CD14-positive monocyte (primary cell): ENCODE measurements at regions not wholly inside any gene's neighbourhood (a gene's known extent, or its start where the extent isn't known, plus 50 kb on each side); places are given as distances from the start of the nearest gene placed in this dataset.

Source experiments
- DNase-seq, 3 donors: peaks; one replicate each; pipeline ENCODE4 v3.0.0-alpha.2; 2011 to 2022
- H2AFZ ChIP-seq: 2 replicates; pipeline ENCODE4 v1.6.0; 2012; ENCODE audit warnings: mild to moderate bottlenecking, low read depth, low read length, inconsistent platforms; ENCODE audit not compliant: insufficient read depth, poor library complexity, severe bottlenecking
- H3K27ac ChIP-seq, 2 donors: 1 replicate in 1 of 2; 2 replicates in 1 of 2; pipeline ENCODE4 v1.5.1; 2012 to 2013; ENCODE audit warnings: low read length in 2 of 2, control low read depth in 1 of 2, inconsistent platforms in 1 of 2, low read depth in 1 of 2, mild to moderate bottlenecking in 1 of 2
- H3K27me3 ChIP-seq, 2 donors: one replicate each; pipeline versions ENCODE4 v1.6.0 to v1.6.1; 2011 to 2013; ENCODE audit warnings: low read length in 2 of 2; ENCODE audit not compliant: control insufficient read depth in 2 of 2, insufficient read depth in 2 of 2
- H3K36me3 ChIP-seq, 2 donors: replicated peaks in 1 of 2; 1 replicate in 1 of 2; 2 replicates in 1 of 2; pipeline versions ENCODE4 v1.5.1 to v1.6.1; 2012 to 2013; ENCODE audit warnings: low read length in 2 of 2, control low read depth in 1 of 2, inconsistent platforms in 1 of 2, mild to moderate bottlenecking in 1 of 2; ENCODE audit not compliant: insufficient read depth in 2 of 2, control insufficient read depth in 1 of 2
- H3K4me1 ChIP-seq, 2 donors: 1 replicate in 1 of 2; 2 replicates in 1 of 2; pipeline versions ENCODE4 v1.5.1 to v1.6.1; 2012 to 2013; ENCODE audit warnings: low read length in 2 of 2, control low read depth in 1 of 2, inconsistent platforms in 1 of 2, mild to moderate bottlenecking in 1 of 2, moderate library complexity in 1 of 2; ENCODE audit not compliant: insufficient read depth in 2 of 2, control insufficient read depth in 1 of 2
- H3K4me2 ChIP-seq: replicated peaks from 2 replicates; pipeline ENCODE3; 2012; ENCODE audit warnings: low read length, moderate library complexity, mild to moderate bottlenecking; ENCODE audit not compliant: poor library complexity, severe bottlenecking; ENCODE audit errors: extremely low read depth
- H3K4me3 ChIP-seq, 3 experiments: fragments of 200-600 bp in 1 of 3; sonication (generic) in 1 of 3; replicated peaks in 1 of 3; 1 replicate in 2 of 3; 2 replicates in 1 of 3; pipeline ENCODE4 v1.5.1; 2011 to 2013; ENCODE audit warnings: low read length in 3 of 3, mild to moderate bottlenecking in 3 of 3, control low read depth in 2 of 3, low read depth in 2 of 3, inconsistent platforms in 1 of 3, moderate library complexity in 1 of 3
- H3K79me2 ChIP-seq: 2 replicates; pipeline ENCODE4 v1.6.0; 2012; ENCODE audit warnings: mild to moderate bottlenecking, control low read depth, inconsistent platforms, low read length, moderate library complexity; ENCODE audit not compliant: insufficient read depth
- H3K9ac ChIP-seq: 2 replicates; pipeline ENCODE4 v1.6.0; 2017; ENCODE audit warnings: low read length, mild to moderate bottlenecking; ENCODE audit not compliant: insufficient read depth, poor library complexity, severe bottlenecking
- H3K9me3 ChIP-seq, 2 donors: replicated peaks in 1 of 2; 1 replicate in 1 of 2; 2 replicates in 1 of 2; pipeline versions ENCODE4 v1.5.1 to v1.6.1; 2012 to 2013; ENCODE audit warnings: low read length in 2 of 2, control low read depth in 1 of 2; ENCODE audit not compliant: control insufficient read depth in 1 of 2, insufficient read depth in 1 of 2
- H4K20me1 ChIP-seq: 2 replicates; pipeline ENCODE4 v1.6.0; 2012; ENCODE audit warnings: mild to moderate bottlenecking, low read length, control low read depth, moderate library complexity; ENCODE audit not compliant: insufficient read depth
- H3K27ac Mint-ChIP-seq, 7 donors: one replicate each; pipeline ENCODE4 v1.8.0; 2020; ENCODE audit warnings: mild to moderate bottlenecking in 7 of 7, mixed read lengths in 7 of 7, moderate library complexity in 6 of 7, inconsistent platforms in 2 of 7
- H3K27me3 Mint-ChIP-seq, 3 donors: one replicate each; pipeline ENCODE4 v1.8.0; 2021 to 2022; ENCODE audit warnings: low read depth in 3 of 3, mild to moderate bottlenecking in 3 of 3, mixed read lengths in 3 of 3, moderate library complexity in 3 of 3, inconsistent platforms in 1 of 3
- H3K36me3 Mint-ChIP-seq, 2 donors: one replicate each; pipeline ENCODE4 v1.8.0; 2020; ENCODE audit warnings: mixed read lengths in 2 of 2, inconsistent platforms in 1 of 2, mild to moderate bottlenecking in 1 of 2
- H3K4me1 Mint-ChIP-seq: one replicate; pipeline ENCODE4 v1.8.0; 2020; ENCODE audit warnings: mild to moderate bottlenecking, mixed read lengths
- H3K4me3 Mint-ChIP-seq, 2 donors: one replicate each; pipeline ENCODE4 v1.8.0; 2020; ENCODE audit warnings: mild to moderate bottlenecking in 2 of 2, mixed read lengths in 2 of 2, moderate library complexity in 1 of 2
- H3K9me3 Mint-ChIP-seq, 7 donors: one replicate each; pipeline ENCODE4 v1.8.0; 2020 to 2022; ENCODE audit warnings: mixed read lengths in 7 of 7, mild to moderate bottlenecking in 6 of 7, moderate library complexity in 6 of 7, inconsistent platforms in 2 of 7
- WGBS: methylation state at CpG from one replicate; pipeline ENCODE4 v1.1.5; 2013; ENCODE audit warnings: missing lambda C conversion rate; ENCODE audit not compliant: insufficient coverage; 5-methylcytosine and 5-hydroxymethylcytosine counted together
- intact Hi-C, 2 donors: fragments of 100-400 bp; cut with micrococcal nuclease; formaldehyde crosslinking; loops; one replicate each; pipeline versions ENCODE4 v1.15.0 to v1.15.1; 2023
- TF ChIP-seq, protein P1 (sequence below): fragments of 200-600 bp; IDR thresholded peaks from one replicate; pipeline ENCODE4 v1.8.0; 2022; ENCODE audit warnings: antibody characterized with exemption, mild to moderate bottlenecking

GRCh38 chr6:48904809-48905208 is 558.2 kb downstream of the MMUT start:
- no peaks in the 10 kb centered on the region for H3K4me1 Mint-ChIP-seq
- DNase-seq, result no peak
- H3K27ac Mint-ChIP-seq, result no peak overlapping the region
- H3K4me3 Mint-ChIP-seq, result no peak overlapping the region
- Histone ChIP-seq H3K4me1 (no peaks in the 10 kb centered on the region), H3K4me2 (no peak overlapping the region), H2AFZ (no peak overlapping the region), H4K20me1 (no peaks in the 10 kb centered on the region), H3K79me2 (no peaks in the 10 kb centered on the region), H3K4me3 (no peak overlapping the region), H3K27me3 (no peaks in the 10 kb centered on the region), H3K36me3 (no peaks in the 10 kb centered on the region), H3K27ac (no peak overlapping the region), H3K9me3 (no peaks in the 10 kb centered on the region), H3K9ac (no peak overlapping the region)
- TF ChIP-seq, protein P1, sequence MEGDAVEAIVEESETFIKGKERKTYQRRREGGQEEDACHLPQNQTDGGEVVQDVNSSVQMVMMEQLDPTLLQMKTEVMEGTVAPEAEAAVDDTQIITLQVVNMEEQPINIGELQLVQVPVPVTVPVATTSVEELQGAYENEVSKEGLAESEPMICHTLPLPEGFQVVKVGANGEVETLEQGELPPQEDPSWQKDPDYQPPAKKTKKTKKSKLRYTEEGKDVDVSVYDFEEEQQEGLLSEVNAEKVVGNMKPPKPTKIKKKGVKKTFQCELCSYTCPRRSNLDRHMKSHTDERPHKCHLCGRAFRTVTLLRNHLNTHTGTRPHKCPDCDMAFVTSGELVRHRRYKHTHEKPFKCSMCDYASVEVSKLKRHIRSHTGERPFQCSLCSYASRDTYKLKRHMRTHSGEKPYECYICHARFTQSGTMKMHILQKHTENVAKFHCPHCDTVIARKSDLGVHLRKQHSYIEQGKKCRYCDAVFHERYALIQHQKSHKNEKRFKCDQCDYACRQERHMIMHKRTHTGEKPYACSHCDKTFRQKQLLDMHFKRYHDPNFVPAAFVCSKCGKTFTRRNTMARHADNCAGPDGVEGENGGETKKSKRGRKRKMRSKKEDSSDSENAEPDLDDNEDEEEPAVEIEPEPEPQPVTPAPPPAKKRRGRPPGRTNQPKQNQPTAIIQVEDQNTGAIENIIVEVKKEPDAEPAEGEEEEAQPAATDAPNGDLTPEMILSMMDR, result no peak
- H3K27me3 Mint-ChIP-seq, result peaks cover 0 to 3% (median 0%) of the 10 kb centered on the region in 3 donors
- peaks cover 0 to 7% (median 4%) of the 10 kb centered on the region in 7 donors for H3K9me3 Mint-ChIP-seq
- no peaks in the 10 kb centered on the region for H3K36me3 Mint-ChIP-seq
- intact Hi-C loops, result no loop called here

DNA sequence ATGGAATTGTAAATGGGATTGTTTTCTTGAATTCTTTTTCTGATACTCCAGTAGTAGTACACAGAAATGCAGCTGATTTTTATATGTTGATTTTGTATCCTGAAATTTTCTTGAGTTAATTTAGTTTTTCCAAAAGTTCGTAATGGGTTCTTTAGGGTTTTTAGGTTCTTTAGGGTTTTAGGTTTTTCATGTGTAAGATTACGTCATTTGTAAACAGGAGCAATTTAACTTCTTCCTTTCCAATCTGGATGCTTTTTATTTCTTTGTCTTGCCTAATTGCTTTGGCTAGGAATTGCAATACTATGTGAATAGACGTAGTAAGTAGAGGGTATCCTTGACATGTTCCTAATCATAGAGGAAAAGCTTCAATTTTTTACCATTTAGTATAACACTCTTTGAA is 568.6 kb downstream of the MMUT start:
- Histone ChIP-seq H3K9me3 (no peaks in the 10 kb centered on the region), H3K79me2 (no peaks in the 10 kb centered on the region), H3K27ac (no peak overlapping the region), H3K4me2 (no peak overlapping the region), H2AFZ (no peak overlapping the region), H3K27me3 (no peaks in the 10 kb centered on the region), H3K4me3 (no peak overlapping the region), H3K36me3 (no peaks in the 10 kb centered on the region), H3K4me1 (no peaks in the 10 kb centered on the region), H3K9ac (no peak overlapping the region), H4K20me1 (no peaks in the 10 kb centered on the region)
- Mint-ChIP-seq H3K36me3 (no peaks in the 10 kb centered on the region), H3K4me3 (no peak overlapping the region), H3K27me3 (no peaks in the 10 kb centered on the region), H3K4me1 (no peaks in the 10 kb centered on the region), H3K9me3 (peaks cover 0 to 2% (median 0%) of the 10 kb centered on the region in 7 donors), H3K27ac (no peak overlapping the region)
- intact Hi-C loops, result no loop called here
- DNase-seq, result no peak
- TF ChIP-seq, protein P1, result no peak
- WGBS, result 80% methylated on average over 1 of the region's 3 CpGs
